Colonic mucosa (tissue), 4 donors: ENCODE measurements at regions not wholly inside any gene's neighbourhood (a gene's known extent, or its start where the extent isn't known, plus 50 kb on each side); places are given as distances from the start of the nearest gene placed in this dataset.

Experiments used
- DNase-seq: peaks from one replicate; pipeline ENCODE4 v3.0.0-alpha.2; 2020
- H3K27ac ChIP-seq: fragments of 200-600 bp; one replicate; pipeline ENCODE4 v1.8.0; 2021
- H3K27me3 ChIP-seq: fragments of 200-600 bp; one replicate; pipeline ENCODE4 v1.8.0; 2021
- H3K36me3 ChIP-seq: fragments of 200-600 bp; one replicate; pipeline ENCODE4 v1.8.0; 2021
- H3K4me1 ChIP-seq: fragments of 200-600 bp; one replicate; pipeline ENCODE4 v1.8.0; 2021; ENCODE audit warnings: mild to moderate bottlenecking
- H3K4me3 ChIP-seq: fragments of 200-600 bp; one replicate; pipeline ENCODE4 v1.8.0; 2021
- H3K9ac ChIP-seq, 2 donors: one replicate each; pipeline ENCODE4 v1.7.0; 2013; ENCODE audit warnings: control low read depth in 2 of 2, low read depth in 2 of 2, low read length in 2 of 2
- H3K9me3 ChIP-seq: fragments of 200-600 bp; one replicate; pipeline ENCODE4 v1.8.0; 2021
- CTCF ChIP-seq: fragments of 200-600 bp; IDR thresholded peaks from one replicate; pipeline ENCODE4 v1.8.0; 2022; ENCODE audit warnings: antibody characterized with exemption, mild to moderate bottlenecking
- intact Hi-C: fragments of 100-400 bp; cut with DNase I; formaldehyde crosslinking; loops from one replicate; pipeline ENCODE4 v1.14.1; 2022
- donor health status: healthy.
- donor health status: DM: no; HTN: no; CAD: no.
- donor health status: DM: no; HTN: no; CAD: no.

GRCh38 chr14:32003585-32003984 is 73.5 kb upstream of the ARHGAP5 start:
- Histone ChIP-seq H3K9me3 (no peaks in the 10 kb centered on the region), H3K27me3 (no peaks in the 10 kb centered on the region), H3K4me3 (no peak overlapping the region), H3K4me1 (no peaks in the 10 kb centered on the region), H3K27ac (no peak overlapping the region), H3K9ac (no peak overlapping the region), H3K36me3 (no peaks in the 10 kb centered on the region)
- intact Hi-C loops: no loop called here
- TF ChIP-seq CTCF: no peak
- DNase-seq: no peak

GRCh38 chr14:32004300-32004699 is 72.8 kb upstream of the ARHGAP5 start:
- no peak overlapping the region for H3K27ac ChIP-seq
- no peaks in the 10 kb centered on the region for H3K27me3 ChIP-seq
- no peak for DNase-seq
- H3K36me3 ChIP-seq: no peaks in the 10 kb centered on the region
- TF ChIP-seq CTCF: no peak
- no peak overlapping the region for H3K9ac ChIP-seq
- no peaks in the 10 kb centered on the region for H3K9me3 ChIP-seq
- no peak overlapping the region for H3K4me3 ChIP-seq
- H3K4me1 ChIP-seq: no peaks in the 10 kb centered on the region
- intact Hi-C loops: no loop called here

GRCh38 chr14:32005628-32006027 is 71.5 kb upstream of the ARHGAP5 start:
- Histone ChIP-seq H3K4me1 (no peaks in the 10 kb centered on the region), H3K27me3 (no peaks in the 10 kb centered on the region)
- intact Hi-C loops: no loop called here

GRCh38 chr14:32006263-32007110 is 70.6 kb upstream of the ARHGAP5 start:
- no peaks in the 10 kb centered on the region for H3K9me3 ChIP-seq
- no peaks in the 10 kb centered on the region for H3K4me1 ChIP-seq
- no peak overlapping the region for H3K4me3 ChIP-seq
- intact Hi-C loops: no loop called here
- no peak overlapping the region for H3K27ac ChIP-seq
- TF ChIP-seq CTCF: no peak
- H3K36me3 ChIP-seq: no peaks in the 10 kb centered on the region
- no peak overlapping the region for H3K9ac ChIP-seq
- no peak for DNase-seq
- H3K27me3 ChIP-seq: no peaks in the 10 kb centered on the region

More at GRCh38 chr14:32005628-32006027, 71.5 kb upstream of the ARHGAP5 start:
- H3K36me3 ChIP-seq: no peaks in the 10 kb centered on the region
- no peak overlapping the region for H3K27ac ChIP-seq
- no peak overlapping the region for H3K4me3 ChIP-seq
- DNase-seq: no peak
- TF ChIP-seq CTCF: no peak
- H3K9me3 ChIP-seq: no peaks in the 10 kb centered on the region
- no peak overlapping the region for H3K9ac ChIP-seq

GRCh38 chr14:32007755-32008362 is 69.2 kb upstream of the ARHGAP5 start:
- no peak for DNase-seq
- H3K27ac ChIP-seq: no peak overlapping the region
- no peaks in the 10 kb centered on the region for H3K9me3 ChIP-seq
- no peaks in the 10 kb centered on the region for H3K4me1 ChIP-seq
- intact Hi-C loops: no loop called here
- TF ChIP-seq CTCF: no peak
- H3K9ac ChIP-seq: no peak overlapping the region
- H3K27me3 ChIP-seq: no peaks in the 10 kb centered on the region
- H3K36me3 ChIP-seq: no peaks in the 10 kb centered on the region
- no peak overlapping the region for H3K4me3 ChIP-seq
